Effector memory CD8-positive, alpha-beta T cell (primary cell): ENCODE measurements at regions not wholly inside any gene's neighbourhood (a gene's known extent, or its start where the extent isn't known, plus 50 kb on each side); places are given as distances from the start of the nearest gene placed in this dataset.

Source experiments
- ATAC-seq: fragments of 150-1000 bp; cut with Tn5 transposase; replicated peaks from 2 replicates; pipeline ENCODE4 v1.10.0; 2021; ENCODE audit warnings: mild to moderate bottlenecking, moderate library complexity
- DNase-seq, 3 experiments: peaks; one replicate each; pipeline ENCODE4 v3.0.0; 2021
- H3K27ac Mint-ChIP-seq, 2 donors: one replicate each; pipeline ENCODE4 v1.8.0; 2022; ENCODE audit warnings: mild to moderate bottlenecking in 2 of 2, mixed read lengths in 2 of 2, moderate library complexity in 2 of 2
- H3K27me3 Mint-ChIP-seq, 2 donors: one replicate each; pipeline ENCODE4 v1.8.0; 2022; ENCODE audit warnings: mixed read lengths in 2 of 2
- H3K36me3 Mint-ChIP-seq: one replicate; pipeline ENCODE4 v1.8.0; 2022; ENCODE audit warnings: mild to moderate bottlenecking, moderate library complexity, mixed read lengths; ENCODE audit not compliant: insufficient read depth
- H3K4me1 Mint-ChIP-seq, 2 donors: one replicate each; pipeline ENCODE4 v1.8.0; 2022; ENCODE audit warnings: low read depth in 2 of 2, mixed read lengths in 2 of 2
- H3K4me3 Mint-ChIP-seq, 2 donors: one replicate each; pipeline ENCODE4 v1.8.0; 2022; ENCODE audit warnings: mild to moderate bottlenecking in 2 of 2, mixed read lengths in 2 of 2, moderate library complexity in 2 of 2
- H3K9me3 Mint-ChIP-seq, 2 donors: one replicate each; pipeline ENCODE4 v1.8.0; 2022; ENCODE audit warnings: mixed read lengths in 2 of 2

GRCh38 chr14:76943072-76943471 is 85.4 kb downstream of the IRF2BPL start:
- Mint-ChIP-seq H3K27me3 (no peaks in the 10 kb centered on the region), H3K27ac (no peak overlapping the region), H3K9me3 (no peaks in the 10 kb centered on the region), H3K4me3 (no peak overlapping the region), H3K36me3 (peaks cover 3% of the 10 kb centered on the region), H3K4me1 (peaks cover 9 to 14% of the 10 kb centered on the region in 2 donors)
- no peak for DNase-seq
- no peak for ATAC-seq

GRCh38 chr14:76941946-76942805 is 86.3 kb downstream of the IRF2BPL start:
- H3K36me3 Mint-ChIP-seq, result peaks cover 3% of the 10 kb centered on the region
- no peak overlapping the region for H3K4me3 Mint-ChIP-seq
- ATAC-seq (no peak), DNase-seq (no peak)
- no peaks in the 10 kb centered on the region for H3K27me3 Mint-ChIP-seq
- no peaks in the 10 kb centered on the region for H3K9me3 Mint-ChIP-seq
- peaks cover 5 to 7% of the 10 kb centered on the region in 2 donors for H3K4me1 Mint-ChIP-seq
- H3K27ac Mint-ChIP-seq, result peak overlapping the region; percentile 15 to 58

- no peak for ATAC-seq
- Mint-ChIP-seq H3K4me1 (peaks cover 0 to under 1% of the 10 kb centered on the region in 2 donors), H3K36me3 (peaks cover 3% of the 10 kb centered on the region), H3K27ac (no peak overlapping the region), H3K27me3 (no peaks in the 10 kb centered on the region), H3K9me3 (no peaks in the 10 kb centered on the region), H3K4me3 (no peak overlapping the region)
- no peak for DNase-seq
Observed at GRCh38 chr14:76941544-76941943, 87.0 kb downstream of the IRF2BPL start.

- H3K36me3 Mint-ChIP-seq, result no peaks in the 10 kb centered on the region
- no peaks in the 10 kb centered on the region for H3K27me3 Mint-ChIP-seq
- H3K27ac Mint-ChIP-seq, result peak overlapping the region in 1 of 2 donors; percentile 23
- H3K9me3 Mint-ChIP-seq, result no peaks in the 10 kb centered on the region
- no peak overlapping the region for H3K4me3 Mint-ChIP-seq
- ATAC-seq, result no peak
- H3K4me1 Mint-ChIP-seq, result no peaks in the 10 kb centered on the region
- no peak for DNase-seq
Observed at GRCh38 chr14:76940021-76940760, 88.3 kb downstream of the IRF2BPL start.

- H3K36me3 Mint-ChIP-seq, result no peaks in the 10 kb centered on the region
- H3K27ac Mint-ChIP-seq, result no peak overlapping the region
- DNase-seq, result no peak
- no peak overlapping the region for H3K4me3 Mint-ChIP-seq
- H3K9me3 Mint-ChIP-seq, result no peaks in the 10 kb centered on the region
- peaks cover 0 to 3% of the 10 kb centered on the region in 2 donors for H3K4me1 Mint-ChIP-seq
- no peak for ATAC-seq
- no peaks in the 10 kb centered on the region for H3K27me3 Mint-ChIP-seq
Observed at GRCh38 chr14:76939015-76939742, 89.3 kb downstream of the IRF2BPL start.

GRCh38 chr14:76938092-76938500 is 90.4 kb downstream of the IRF2BPL start:
- ATAC-seq, result no peak

GRCh38 chr14:76937181-76938091 is 91.1 kb downstream of the IRF2BPL start:
- Mint-ChIP-seq H3K4me3 (no peak overlapping the region), H3K9me3 (no peaks in the 10 kb centered on the region), H3K4me1 (peaks cover 2 to 6% of the 10 kb centered on the region in 2 donors), H3K27ac (no peak overlapping the region), H3K27me3 (no peaks in the 10 kb centered on the region), H3K36me3 (no peaks in the 10 kb centered on the region)
- DNase-seq (no peak), ATAC-seq (no peak)

More at GRCh38 chr14:76938092-76938500, 90.4 kb downstream of the IRF2BPL start:
- Mint-ChIP-seq H3K27me3 (no peaks in the 10 kb centered on the region), H3K4me3 (no peak overlapping the region), H3K4me1 (peaks cover 0 to 3% of the 10 kb centered on the region in 2 donors), H3K27ac (no peak overlapping the region), H3K9me3 (no peaks in the 10 kb centered on the region), H3K36me3 (no peaks in the 10 kb centered on the region)
- no peak for DNase-seq

- Mint-ChIP-seq H3K27me3 (no peaks in the 10 kb centered on the region), H3K36me3 (no peaks in the 10 kb centered on the region), H3K27ac (no peak overlapping the region), H3K9me3 (no peaks in the 10 kb centered on the region), H3K4me3 (no peak overlapping the region), H3K4me1 (peaks cover 10 to 15% of the 10 kb centered on the region in 2 donors)
- ATAC-seq (no peak), DNase-seq (no peak)
Observed at GRCh38 chr14:76936483-76936882, 92.0 kb downstream of the IRF2BPL start.

- ATAC-seq, result no peak
- Mint-ChIP-seq H3K9me3 (no peaks in the 10 kb centered on the region), H3K27me3 (no peaks in the 10 kb centered on the region), H3K4me3 (no peak overlapping the region), H3K4me1 (peaks cover 30 to 36% of the 10 kb centered on the region in 2 donors), H3K36me3 (peaks cover 4% of the 10 kb centered on the region), H3K27ac (no peak overlapping the region)
- DNase-seq, result no peak
Observed at GRCh38 chr14:76933515-76933914, 95.0 kb downstream of the IRF2BPL start.

GRCh38 chr14:76931631-76932402 is 96.7 kb downstream of the IRF2BPL start:
- peaks cover 38 to 45% of the 10 kb centered on the region in 2 donors for H3K4me1 Mint-ChIP-seq
- peak overlapping the region in 1 of 2 donors; percentile 36 for H3K4me3 Mint-ChIP-seq
- no peaks in the 10 kb centered on the region for H3K9me3 Mint-ChIP-seq
- no peaks in the 10 kb centered on the region for H3K27me3 Mint-ChIP-seq
- ATAC-seq (no peak), DNase-seq (no peak)
- peaks cover 6% of the 10 kb centered on the region for H3K36me3 Mint-ChIP-seq
- peak overlapping the region; percentile 63 to 70 for H3K27ac Mint-ChIP-seq

GRCh38 chr14:76930549-76930948 is 98.0 kb downstream of the IRF2BPL start:
- H3K27me3 Mint-ChIP-seq, result no peaks in the 10 kb centered on the region
- H3K9me3 Mint-ChIP-seq, result no peaks in the 10 kb centered on the region
- H3K27ac Mint-ChIP-seq, result peak overlapping the region; percentile 63 to 92
- H3K4me1 Mint-ChIP-seq, result peaks cover 51 to 52% of the 10 kb centered on the region in 2 donors
- peak overlapping the region; percentile 65 to 86 for H3K4me3 Mint-ChIP-seq
- peaks cover 12% of the 10 kb centered on the region for H3K36me3 Mint-ChIP-seq
- DNase-seq (no peak), ATAC-seq (peak; percentile 19)

GRCh38 chr14:76929927-76930326 is 98.6 kb downstream of the IRF2BPL start:
- peak overlapping the region; percentile 63 to 92 for H3K27ac Mint-ChIP-seq
- H3K27me3 Mint-ChIP-seq, result no peaks in the 10 kb centered on the region
- peak; percentile 44 to 54 (median 47) for DNase-seq
- ATAC-seq, result peak; percentile 64
- H3K9me3 Mint-ChIP-seq, result no peaks in the 10 kb centered on the region
- H3K4me1 Mint-ChIP-seq, result peaks cover 50 to 57% of the 10 kb centered on the region in 2 donors
- peak overlapping the region; percentile 65 to 86 for H3K4me3 Mint-ChIP-seq
- H3K36me3 Mint-ChIP-seq, result peaks cover 18% of the 10 kb centered on the region
